Osteoblast (primary cell): ENCODE measurements at regions not wholly inside any gene's neighbourhood (a gene's known extent, or its start where the extent isn't known, plus 50 kb on each side); places are given as distances from the start of the nearest gene placed in this dataset.
"Not testable (repeated sequence)": the region's sequence is repeated elsewhere in the genome, so short reads cannot be mapped to it uniquely, and the experiment has no call there.

ENCODE experiments used
- DNase-seq: peaks from one replicate; pipeline ENCODE4 v3.0.0; 2011; ENCODE audit warnings: low spot score, mixed read lengths; ENCODE audit not compliant: insufficient read length; ENCODE audit errors: missing footprints
- H2AFZ ChIP-seq: 2 replicates; pipeline ENCODE4 v1.6.0; 2011; ENCODE audit warnings: mild to moderate bottlenecking, low read length
- H3K27ac ChIP-seq: 2 replicates; pipeline ENCODE4 v1.5.1; 2011; ENCODE audit warnings: mild to moderate bottlenecking, low read depth, low read length, moderate library complexity
- H3K27me3 ChIP-seq: 2 replicates; pipeline ENCODE4 v1.6.0; 2012; ENCODE audit warnings: mild to moderate bottlenecking, control low read depth, inconsistent platforms, low read length, moderate library complexity; ENCODE audit not compliant: insufficient read depth
- H3K36me3 ChIP-seq: 2 replicates; pipeline ENCODE4 v1.5.1; 2011; ENCODE audit warnings: mild to moderate bottlenecking, low read length, control low read depth, moderate library complexity; ENCODE audit not compliant: insufficient read depth
- H3K4me1 ChIP-seq: 2 replicates; pipeline ENCODE4 v1.5.1; 2011; ENCODE audit warnings: mild to moderate bottlenecking, low read length, control low read depth, moderate library complexity; ENCODE audit not compliant: insufficient read depth
- H3K4me2 ChIP-seq: 2 replicates; pipeline ENCODE4 v1.6.0; 2011; ENCODE audit warnings: mild to moderate bottlenecking, low read length; ENCODE audit not compliant: insufficient read depth
- H3K4me3 ChIP-seq: fragments of 200-600 bp; sonication (generic); 3 replicates; pipeline ENCODE4 v1.5.1; 2012; ENCODE audit warnings: mild to moderate bottlenecking, low read length, inconsistent platforms; ENCODE audit not compliant: insufficient read depth
- H3K79me2 ChIP-seq: 2 replicates; pipeline ENCODE4 v1.6.0; 2012; ENCODE audit warnings: mild to moderate bottlenecking, low read length, control low read depth, inconsistent platforms; ENCODE audit not compliant: insufficient read depth
- H3K9me3 ChIP-seq: 2 replicates; pipeline ENCODE4 v1.5.1; 2011; ENCODE audit warnings: low read depth, low read length, control low read depth
- H4K20me1 ChIP-seq: 2 replicates; pipeline ENCODE4 v1.6.0; 2012; ENCODE audit warnings: mild to moderate bottlenecking, low read length, control low read depth; ENCODE audit not compliant: insufficient read depth
- CTCF ChIP-seq: IDR thresholded peaks from 2 replicates; pipeline ENCODE4 v1.5.1; 2011; ENCODE audit warnings: mild to moderate bottlenecking, low read depth, low read length, moderate library complexity; ENCODE audit errors: extremely low read depth

GRCh38 chr5:101045689-101046088 lies 142.6 kb upstream of the ST8SIA4 start:
- Histone ChIP-seq H3K4me3 (no peak overlapping the region), H4K20me1 (no peaks in the 10 kb centered on the region), H3K4me2 (no peak overlapping the region), H3K27me3 (no peaks in the 10 kb centered on the region), H2AFZ (no peak overlapping the region), H3K9me3 (no peaks in the 10 kb centered on the region), H3K79me2 (no peaks in the 10 kb centered on the region), H3K27ac (no peak overlapping the region), H3K36me3 (no peaks in the 10 kb centered on the region), H3K4me1 (no peaks in the 10 kb centered on the region)
- peak; percentile 33 for TF ChIP-seq CTCF
- DNase-seq: no peak

- not testable (repeated sequence) for H3K27ac ChIP-seq, H3K9me3 ChIP-seq, H4K20me1 ChIP-seq, H3K4me2 ChIP-seq, H3K36me3 ChIP-seq, H2AFZ ChIP-seq, H3K79me2 ChIP-seq, H3K4me1 ChIP-seq, H3K27me3 ChIP-seq, DNase-seq, H3K4me3 ChIP-seq
These were observed 136.9 kb upstream of the ST8SIA4 start for GRCh38 chr5:101040002-101040401.

- DNase-seq: no peak
- H3K27ac ChIP-seq: no peak overlapping the region
- no peak overlapping the region for H2AFZ ChIP-seq
- no peaks in the 10 kb centered on the region for H3K4me1 ChIP-seq
- no peak for TF ChIP-seq CTCF
- H3K4me2 ChIP-seq: no peak overlapping the region
- no peaks in the 10 kb centered on the region for H3K9me3 ChIP-seq
- no peak overlapping the region for H3K4me3 ChIP-seq
- no peaks in the 10 kb centered on the region for H3K79me2 ChIP-seq
- no peaks in the 10 kb centered on the region for H4K20me1 ChIP-seq
- H3K36me3 ChIP-seq: no peaks in the 10 kb centered on the region
- no peaks in the 10 kb centered on the region for H3K27me3 ChIP-seq
These were observed 133.7 kb upstream of the ST8SIA4 start for GRCh38 chr5:101036778-101037177.

DNA sequence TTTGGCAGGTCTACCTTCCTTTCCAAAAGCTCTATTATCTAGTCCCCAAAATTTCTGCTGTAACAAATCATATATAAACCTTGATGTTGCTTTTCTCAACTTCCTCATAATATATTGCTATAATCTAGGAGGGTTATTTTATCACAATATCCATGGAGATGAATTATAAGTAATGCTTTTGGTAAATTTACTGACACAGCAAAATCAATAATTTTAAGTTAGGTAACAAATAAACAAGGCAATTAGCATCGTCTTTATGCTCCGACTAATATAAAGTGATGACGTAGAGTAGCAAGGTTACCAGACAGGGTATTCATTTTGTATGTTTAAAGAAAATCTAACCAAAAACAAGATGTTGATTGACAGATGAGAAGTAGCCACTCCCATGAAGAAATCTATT lies 132.3 kb upstream of the ST8SIA4 start:
- H3K27ac ChIP-seq: no peak overlapping the region
- no peaks in the 10 kb centered on the region for H3K4me1 ChIP-seq
- H3K4me3 ChIP-seq: no peak overlapping the region
- H3K27me3 ChIP-seq: no peaks in the 10 kb centered on the region
- no peak overlapping the region for H2AFZ ChIP-seq
- H3K79me2 ChIP-seq: no peaks in the 10 kb centered on the region
- TF ChIP-seq CTCF: no peak
- H3K9me3 ChIP-seq: no peaks in the 10 kb centered on the region
- no peaks in the 10 kb centered on the region for H4K20me1 ChIP-seq
- DNase-seq: no peak
- no peak overlapping the region for H3K4me2 ChIP-seq
- no peaks in the 10 kb centered on the region for H3K36me3 ChIP-seq

GRCh38 chr5:101024299-101024698 lies 121.2 kb upstream of the ST8SIA4 start:
- H3K4me1 ChIP-seq: no peaks in the 10 kb centered on the region
- DNase-seq: no peak
- no peak overlapping the region for H3K27ac ChIP-seq
- no peaks in the 10 kb centered on the region for H3K79me2 ChIP-seq
- no peak overlapping the region for H3K4me3 ChIP-seq
- no peak overlapping the region for H2AFZ ChIP-seq
- TF ChIP-seq CTCF: no peak
- no peaks in the 10 kb centered on the region for H3K9me3 ChIP-seq
- no peaks in the 10 kb centered on the region for H4K20me1 ChIP-seq
- no peaks in the 10 kb centered on the region for H3K36me3 ChIP-seq
- no peak overlapping the region for H3K4me2 ChIP-seq
- H3K27me3 ChIP-seq: no peaks in the 10 kb centered on the region
